Inflammatory macrophage treated with lipopolysaccharide for 4 hours (primary cell): ENCODE measurements at regions not wholly inside any gene's neighbourhood (a gene's known extent, or its start where the extent isn't known, plus 50 kb on each side); places are given as distances from the start of the nearest gene placed in this dataset.

Source experiments
- DNase-seq: peaks from one replicate; pipeline ENCODE4 v3.0.0-alpha.2; 2020

DNA sequence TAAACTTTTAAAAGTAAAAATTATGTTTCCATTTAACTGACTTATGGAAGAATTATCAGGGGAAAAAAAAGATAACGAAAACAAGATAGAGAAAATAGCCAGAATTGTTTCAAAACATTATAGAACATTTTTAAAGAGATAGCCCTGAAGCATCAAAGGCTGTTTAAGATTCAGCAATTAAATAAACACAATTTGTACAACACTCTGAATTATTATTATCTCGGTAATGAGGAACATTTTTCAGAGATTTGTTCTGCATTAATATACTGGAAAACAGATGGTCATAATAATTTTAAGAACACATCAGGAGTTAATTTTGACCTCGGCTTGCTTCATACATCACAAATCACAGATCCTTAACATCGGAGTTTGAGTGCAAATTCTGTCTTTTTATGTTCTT is 643.8 kb downstream of the SORCS1 start:
- DNase-seq, result no peak

DNA sequence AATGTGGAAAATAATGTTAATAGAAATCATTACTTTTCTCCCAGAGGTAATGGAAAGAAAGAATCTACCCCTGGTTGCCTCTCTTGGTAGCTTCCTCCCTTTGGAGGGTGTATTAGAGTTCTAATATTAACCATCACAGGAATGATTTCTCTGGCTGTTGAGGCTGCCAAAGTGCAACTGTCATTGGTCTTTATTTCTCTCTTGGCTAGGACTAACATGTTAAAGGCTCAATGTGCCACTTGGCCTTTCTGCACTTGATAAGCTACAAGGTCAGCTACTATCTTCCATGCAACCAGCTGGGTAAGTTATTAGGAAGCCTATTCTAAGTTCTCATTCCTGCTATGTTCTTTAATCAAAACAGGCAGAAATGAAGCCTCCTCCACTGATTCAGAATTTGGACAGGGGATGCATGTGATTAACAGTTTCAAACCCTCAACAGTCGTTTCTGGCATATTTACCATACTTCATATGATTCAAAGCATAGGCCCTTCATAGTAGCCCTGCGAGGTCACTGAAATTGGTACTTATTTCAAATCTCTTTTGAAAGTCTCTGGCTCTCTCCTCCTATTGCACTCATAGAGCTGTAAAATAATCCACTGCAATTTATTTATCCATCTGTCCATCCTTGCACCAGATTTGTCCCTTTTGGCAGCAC is 645.0 kb downstream of the SORCS1 start:
- no peak for DNase-seq

DNA sequence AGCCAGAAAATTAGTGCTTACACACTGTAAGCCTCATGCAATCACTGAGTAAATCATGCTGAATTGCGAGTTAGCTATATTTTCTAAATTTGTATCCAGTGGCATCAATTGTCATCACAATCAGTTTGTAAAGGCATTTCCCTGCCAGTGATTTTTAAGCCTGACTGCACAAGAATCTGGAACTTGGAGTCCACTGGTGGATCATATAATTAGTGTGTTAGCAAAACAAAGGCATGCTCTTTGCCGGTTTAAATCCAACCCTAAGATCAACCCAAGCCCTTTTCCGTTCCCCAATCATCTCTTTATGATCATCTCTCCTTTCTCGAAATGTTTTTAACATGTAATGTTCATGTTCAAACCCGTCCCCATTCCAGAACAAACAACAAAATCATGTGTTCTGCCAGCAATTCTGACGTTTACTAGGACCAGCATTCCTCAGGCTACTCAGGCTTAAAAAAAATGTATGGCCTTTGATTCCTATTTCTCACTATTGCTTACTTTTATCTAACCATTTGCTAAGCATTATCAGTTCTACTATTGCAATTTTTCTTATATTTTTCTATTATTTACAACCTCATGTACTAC is 649.2 kb downstream of the SORCS1 start:
- DNase-seq, result no peak

DNA sequence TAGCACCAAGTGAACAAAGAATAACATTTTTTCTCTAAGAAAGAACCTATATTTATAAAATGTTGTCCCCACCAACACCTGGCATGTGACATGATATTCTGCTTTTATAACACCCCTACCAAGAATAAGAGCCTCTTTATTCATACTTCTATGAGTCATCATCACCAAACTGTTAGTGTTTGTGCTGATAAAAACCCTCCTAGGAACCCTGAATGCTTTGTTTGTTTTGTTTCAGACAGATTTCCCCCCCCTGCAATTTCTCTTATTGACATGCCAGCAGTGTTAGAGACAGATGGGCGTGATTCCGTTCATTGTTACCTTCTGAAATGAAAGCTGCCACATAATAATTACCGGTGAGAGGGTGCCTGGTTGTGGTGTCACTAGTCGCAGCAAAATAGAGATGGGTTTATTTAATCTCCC is 651.1 kb downstream of the SORCS1 start:
- DNase-seq, result no peak

DNA sequence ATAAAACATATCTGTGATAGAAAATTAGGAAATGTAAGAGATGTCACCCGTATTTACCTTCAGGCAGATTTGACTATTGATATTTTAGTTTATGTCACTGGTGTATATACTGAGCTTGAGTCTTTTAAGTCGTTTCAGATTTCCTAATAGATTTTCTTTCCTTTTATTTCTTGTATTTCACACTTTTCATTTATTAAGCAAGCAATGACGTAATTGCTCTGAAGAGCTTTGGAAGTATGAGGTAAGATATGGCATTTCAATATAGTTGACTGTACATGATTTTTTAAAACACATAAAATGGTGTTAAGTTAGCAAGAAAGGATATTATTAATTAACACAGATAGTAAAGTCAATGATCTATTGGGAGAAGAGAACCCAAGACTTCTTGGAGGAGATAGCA is 652.6 kb downstream of the SORCS1 start:
- DNase-seq, result no peak

DNA sequence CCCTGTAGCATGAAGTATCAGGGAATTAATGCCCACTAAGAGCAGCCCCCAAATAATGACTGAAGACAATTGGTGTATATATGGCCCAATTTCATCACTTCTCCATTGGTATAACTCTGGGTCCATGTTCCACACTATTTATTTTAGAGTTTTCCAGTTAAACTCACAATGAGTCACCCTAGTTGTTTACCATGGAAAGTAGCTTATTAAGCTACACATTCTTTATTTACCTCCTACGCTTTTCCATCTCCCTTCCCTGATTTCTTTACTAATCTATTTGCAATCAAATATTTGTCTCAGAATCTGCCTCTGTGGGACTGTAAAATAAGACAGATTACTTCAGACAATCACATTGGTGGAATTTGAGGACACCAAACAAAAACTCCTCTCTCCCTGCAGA is 655.6 kb downstream of the SORCS1 start:
- DNase-seq, result no peak

DNA sequence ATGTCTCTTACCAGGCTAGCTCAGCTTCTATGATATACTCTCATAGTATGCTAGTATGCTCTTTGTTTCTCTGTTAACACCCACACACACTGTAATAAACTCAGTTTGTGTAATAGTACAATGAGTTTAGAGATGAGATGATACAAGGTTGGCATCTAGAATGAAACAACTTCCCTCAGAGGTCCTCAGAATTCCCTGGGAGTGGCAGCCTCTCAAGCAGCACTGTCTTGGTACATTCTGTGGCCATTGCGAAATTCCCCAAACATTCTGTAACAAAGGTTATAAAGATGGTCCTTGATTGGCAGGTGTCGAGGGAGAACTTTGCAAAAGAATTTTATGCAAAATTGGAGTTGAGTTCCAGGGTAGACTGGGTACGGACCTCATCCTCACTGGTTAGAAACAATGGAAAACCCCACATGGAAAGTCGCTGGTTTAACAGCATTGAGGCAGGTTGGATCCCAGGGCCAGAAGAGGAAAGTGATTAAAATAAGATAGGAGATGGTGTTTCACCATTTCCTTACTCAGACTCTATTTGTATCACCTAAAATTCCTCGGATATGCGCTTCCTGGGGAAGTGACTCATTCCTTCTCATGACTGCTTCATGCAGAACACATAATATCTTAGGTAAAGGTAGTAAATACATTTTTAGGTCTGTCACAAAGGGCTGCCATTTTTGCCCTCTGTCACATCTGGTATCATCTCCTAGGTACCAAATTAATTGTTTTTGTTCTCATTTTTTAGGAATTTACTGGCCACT is 657.8 kb downstream of the SORCS1 start:
- DNase-seq, result no peak

DNA sequence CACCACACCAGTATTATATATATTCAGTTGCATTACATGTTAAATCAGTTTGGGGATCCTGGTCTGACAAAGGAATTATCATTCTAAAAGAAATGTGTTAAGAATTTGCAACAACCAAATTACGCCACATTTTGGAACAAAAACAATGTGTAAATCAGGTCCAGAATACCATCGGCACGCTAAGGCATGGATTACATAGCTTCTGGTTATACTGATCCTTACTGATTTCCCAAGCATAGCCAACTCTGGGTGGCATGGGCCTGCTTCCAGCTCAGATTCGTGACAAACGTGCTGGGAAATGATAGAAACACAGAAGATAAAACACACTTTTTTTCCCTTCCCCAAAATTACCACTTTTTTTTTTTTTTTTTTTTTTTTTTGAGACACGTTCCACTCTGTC is 660.0 kb downstream of the SORCS1 start:
- no peak for DNase-seq

DNA sequence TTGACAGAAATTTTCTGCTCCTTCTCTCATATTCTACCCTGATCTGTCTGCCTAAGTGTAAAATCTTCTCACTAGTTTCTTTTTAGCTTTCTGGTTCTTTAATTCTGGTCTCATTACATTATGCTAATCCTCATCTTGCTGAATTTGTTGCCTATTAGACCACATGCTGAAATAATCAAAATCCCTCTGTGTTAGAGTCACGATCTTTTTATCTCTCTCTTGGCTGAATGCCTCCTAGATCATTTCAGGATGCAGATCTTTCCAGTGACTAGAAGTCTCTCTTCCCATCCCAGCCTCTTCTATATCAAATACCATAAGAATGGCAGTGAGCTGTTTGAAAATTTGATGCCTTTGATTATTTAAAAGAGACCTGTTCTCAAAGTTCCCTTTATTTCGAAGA is 661.9 kb downstream of the SORCS1 start:
- DNase-seq, result no peak

DNA sequence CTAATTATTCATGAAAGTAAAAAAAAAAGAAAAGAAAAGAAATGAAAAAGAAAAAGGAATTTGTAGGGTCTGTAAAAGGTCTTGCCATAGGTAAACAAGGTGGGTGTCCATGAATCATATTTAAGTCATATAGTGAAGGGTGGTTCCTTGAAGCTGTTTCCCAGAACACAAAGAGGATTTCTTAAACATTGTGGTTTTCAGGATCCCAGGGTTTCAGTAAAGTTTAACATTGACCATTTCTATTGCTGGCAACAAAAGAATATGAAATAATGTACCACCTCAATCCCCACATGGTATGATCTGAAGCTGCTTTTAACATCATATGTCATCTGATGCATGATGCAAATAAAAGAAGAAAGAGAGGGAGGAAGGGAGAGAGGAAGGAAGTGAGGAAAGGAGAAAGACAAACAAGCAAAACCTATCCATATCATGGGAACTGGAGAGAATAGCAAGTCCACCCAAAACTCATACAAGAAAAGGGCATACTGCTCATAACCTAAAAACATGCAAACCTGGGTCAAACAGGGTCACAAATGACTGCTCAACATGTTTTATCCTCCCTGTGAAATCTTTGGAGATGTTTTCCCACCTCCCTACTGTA is 663.5 kb downstream of the SORCS1 start:
- no peak for DNase-seq

- DNase-seq, result no peak
These were observed 664.2 kb downstream of the SORCS1 start for GRCh38 chr10:106500041-106500924.

GRCh38 chr10:106499448-106499847 is 665.1 kb downstream of the SORCS1 start:
- DNase-seq, result no peak

DNA sequence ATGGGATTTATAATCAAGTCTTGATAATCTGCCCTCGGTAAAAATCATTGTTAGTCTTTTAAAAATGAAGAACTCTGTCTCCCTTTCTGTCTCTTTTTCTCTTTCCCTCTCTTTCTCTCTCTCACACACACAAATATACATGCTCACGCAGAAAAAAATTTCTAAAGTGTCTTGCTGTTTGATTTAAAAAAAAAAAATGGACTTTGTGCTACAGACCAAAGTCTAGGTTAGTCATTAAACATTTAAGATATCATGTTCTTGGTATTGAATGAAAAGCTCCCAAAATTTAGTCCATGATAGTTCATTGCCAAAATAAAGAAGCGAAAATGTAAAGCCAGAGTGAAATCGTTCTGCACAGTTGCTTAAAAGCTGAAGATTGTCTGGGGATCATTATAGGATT is 665.8 kb downstream of the SORCS1 start:
- DNase-seq, result no peak

DNA sequence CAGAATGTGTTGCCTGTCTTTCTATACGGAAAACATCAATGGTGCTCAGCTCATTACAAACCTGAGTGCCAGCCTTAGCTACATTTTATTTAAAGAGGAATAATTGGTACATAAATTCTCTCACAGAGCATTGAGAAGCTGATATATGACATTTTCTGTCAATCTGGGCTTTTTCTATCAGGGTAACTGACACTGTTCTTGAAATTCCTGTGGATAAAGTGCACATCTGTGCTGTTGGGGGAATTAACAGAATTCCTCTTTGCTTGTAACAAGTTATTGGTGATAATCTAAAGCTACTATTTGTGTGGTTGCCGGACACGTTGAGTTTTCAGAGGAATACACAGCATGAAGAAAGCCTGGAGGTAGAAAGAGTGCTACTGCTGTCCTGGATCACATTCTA is 668.6 kb downstream of the SORCS1 start:
- no peak for DNase-seq

GRCh38 chr10:106493751-106494150 is 670.8 kb downstream of the SORCS1 start:
- DNase-seq, result no peak

- no peak for DNase-seq
These were observed 671.3 kb downstream of the SORCS1 start for GRCh38 chr10:106493226-106493625.

- no peak for DNase-seq
These were observed 676.8 kb downstream of the SORCS1 start for GRCh38 chr10:106487726-106488125.

- no peak for DNase-seq
These were observed 682.8 kb downstream of the SORCS1 start for GRCh38 chr10:106481598-106482275.

GRCh38 chr10:106479636-106480035 is 684.9 kb downstream of the SORCS1 start:
- DNase-seq, result no peak

- DNase-seq, result no peak
These were observed 689.6 kb downstream of the SORCS1 start for GRCh38 chr10:106474876-106475275.

GRCh38 chr10:106473129-106473685 is 691.3 kb downstream of the SORCS1 start:
- DNase-seq, result no peak

GRCh38 chr10:106467506-106467905 is 697.0 kb downstream of the SORCS1 start:
- DNase-seq, result no peak
